ENCODE measurements at regions not wholly inside any gene's neighbourhood (a gene's known extent, or its start where the extent isn't known, plus 50 kb on each side); places are given as distances from the start of the nearest gene placed in this dataset.
"Not testable (repeated sequence)": the region's sequence is repeated elsewhere in the genome, so short reads cannot be mapped to it uniquely, and the experiment has no call there.

- no peak for DNase-seq
These were observed 815.2 kb downstream of the TSN start for GRCh38 chr2:122570641-122571040.

- DNase-seq = not testable (repeated sequence)
These were observed 816.0 kb downstream of the TSN start for GRCh38 chr2:122571471-122571870.

- no peak for DNase-seq
These were observed 819.6 kb downstream of the TSN start for GRCh38 chr2:122575076-122575475.

- DNase-seq = no peak
These were observed 827.9 kb downstream of the TSN start for GRCh38 chr2:122583159-122583917.

GRCh38 chr2:122590524-122590923, 835.1 kb downstream of the TSN start:
- no peak for DNase-seq

- DNase-seq = no peak
These were observed 839.6 kb downstream of the TSN start for GRCh38 chr2:122595065-122595464.

- no peak for DNase-seq
These were observed 841.1 kb downstream of the TSN start for GRCh38 chr2:122596598-122596997.

- DNase-seq = no peak
These were observed 843.3 kb downstream of the TSN start for GRCh38 chr2:122598784-122599183.

GRCh38 chr2:122610948-122611609, 855.6 kb downstream of the TSN start:
- no peak for DNase-seq

GRCh38 chr2:122622934-122623333, 867.5 kb downstream of the TSN start:
- no peak for DNase-seq

- DNase-seq = no peak
These were observed 871.9 kb downstream of the TSN start for GRCh38 chr2:122627388-122627787.

- DNase-seq = no peak
These were observed 878.8 kb downstream of the TSN start for GRCh38 chr2:122634256-122634655.

- DNase-seq = no peak
These were observed 879.5 kb downstream of the TSN start for GRCh38 chr2:122634920-122635319.

- no peak for DNase-seq
These were observed 880.2 kb downstream of the TSN start for GRCh38 chr2:122635686-122636085.

GRCh38 chr2:122636097-122636496, 880.6 kb downstream of the TSN start:
- no peak for DNase-seq

GRCh38 chr2:122639176-122639575, 883.7 kb downstream of the TSN start:
- DNase-seq = no peak

GRCh38 chr2:122639711-122640110, 884.3 kb downstream of the TSN start:
- DNase-seq = no peak

- DNase-seq = peak in 1 of 4 experiments; percentile 30
These were observed 888.4 kb downstream of the TSN start for GRCh38 chr2:122643725-122644329.

- DNase-seq = no peak
These were observed 895.8 kb downstream of the TSN start for GRCh38 chr2:122651236-122651635.

- no peak for DNase-seq
These were observed 896.3 kb downstream of the TSN start for GRCh38 chr2:122651780-122652179.

- peak in 2 of 4 experiments; percentile 2 to 4 for DNase-seq
These were observed 897.2 kb downstream of the TSN start for GRCh38 chr2:122652670-122653069.

- DNase-seq = no peak
These were observed 901.0 kb downstream of the TSN start for GRCh38 chr2:122656403-122656802.

- DNase-seq = no peak
These were observed 905.6 kb downstream of the TSN start for GRCh38 chr2:122660786-122661634.

All from suppressor macrophage (primary cell).